ENCODE measurements at regions not wholly inside any gene's neighbourhood (a gene's known extent, or its start where the extent isn't known, plus 50 kb on each side); places are given as distances from the start of the nearest gene placed in this dataset.

DNA sequence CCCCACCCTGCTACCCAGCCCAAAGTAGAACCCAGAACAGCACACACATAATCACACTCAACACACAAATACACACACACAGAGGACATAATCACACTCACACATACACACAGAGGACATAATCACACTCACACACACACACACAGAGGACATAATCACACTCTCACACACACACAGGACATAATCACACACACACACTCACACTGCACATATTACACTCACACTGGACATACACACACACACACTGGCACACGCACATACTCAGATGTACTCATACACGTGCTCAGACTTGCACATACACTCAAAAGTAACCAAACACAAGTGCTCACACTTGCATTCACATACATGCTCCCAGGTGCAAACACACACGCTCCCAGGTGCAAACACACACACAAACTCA lies 54.3 kb upstream of the CAMK1G start:
- no peak for DNase-seq
- no peaks in the 10 kb centered on the region for H3K4me1 Mint-ChIP-seq (ENCODE audit: low read depth)
- ATAC-seq: no peak
- intact Hi-C loops (cut with micrococcal nuclease): no loop called here
- H3K27ac Mint-ChIP-seq: no peak overlapping the region
- no peaks in the 10 kb centered on the region for H3K9me3 Mint-ChIP-seq
- H3K27me3 Mint-ChIP-seq: peaks cover 20% of the 10 kb centered on the region
- ChIA-PET POLR2A (no interaction called here), CTCF (no interaction called here)
- TF ChIP-seq, protein P1, sequence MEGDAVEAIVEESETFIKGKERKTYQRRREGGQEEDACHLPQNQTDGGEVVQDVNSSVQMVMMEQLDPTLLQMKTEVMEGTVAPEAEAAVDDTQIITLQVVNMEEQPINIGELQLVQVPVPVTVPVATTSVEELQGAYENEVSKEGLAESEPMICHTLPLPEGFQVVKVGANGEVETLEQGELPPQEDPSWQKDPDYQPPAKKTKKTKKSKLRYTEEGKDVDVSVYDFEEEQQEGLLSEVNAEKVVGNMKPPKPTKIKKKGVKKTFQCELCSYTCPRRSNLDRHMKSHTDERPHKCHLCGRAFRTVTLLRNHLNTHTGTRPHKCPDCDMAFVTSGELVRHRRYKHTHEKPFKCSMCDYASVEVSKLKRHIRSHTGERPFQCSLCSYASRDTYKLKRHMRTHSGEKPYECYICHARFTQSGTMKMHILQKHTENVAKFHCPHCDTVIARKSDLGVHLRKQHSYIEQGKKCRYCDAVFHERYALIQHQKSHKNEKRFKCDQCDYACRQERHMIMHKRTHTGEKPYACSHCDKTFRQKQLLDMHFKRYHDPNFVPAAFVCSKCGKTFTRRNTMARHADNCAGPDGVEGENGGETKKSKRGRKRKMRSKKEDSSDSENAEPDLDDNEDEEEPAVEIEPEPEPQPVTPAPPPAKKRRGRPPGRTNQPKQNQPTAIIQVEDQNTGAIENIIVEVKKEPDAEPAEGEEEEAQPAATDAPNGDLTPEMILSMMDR (IDR thresholded peaks at IDR 0.05): no peak
- H3K36me3 Mint-ChIP-seq (ENCODE audit: low read depth): no peaks in the 10 kb centered on the region
- no peak overlapping the region for H3K4me3 Mint-ChIP-seq

DNA sequence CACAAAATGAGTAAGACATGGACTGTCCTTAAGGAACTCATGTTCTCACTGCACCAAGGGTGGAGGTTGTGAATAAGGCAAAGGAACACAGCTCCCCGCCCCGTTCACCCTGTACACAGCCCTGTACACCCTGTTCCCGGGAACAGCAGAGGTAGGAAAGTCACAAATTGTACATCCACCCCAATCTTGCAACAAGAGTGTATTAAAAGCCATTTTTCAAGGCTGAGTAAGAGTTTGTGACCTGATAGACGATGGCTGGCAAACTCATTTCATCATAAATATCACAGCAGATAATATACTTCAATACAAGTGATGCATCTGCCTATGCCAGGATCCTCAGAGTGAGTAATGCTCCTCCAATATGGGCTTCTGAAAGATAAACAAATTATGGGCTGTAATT lies 52.5 kb upstream of the CAMK1G start:
- DNase-seq: no peak
- ChIA-PET CTCF (no interaction called here), POLR2A (no interaction called here)
- peaks cover 25% of the 10 kb centered on the region for H3K27me3 Mint-ChIP-seq
- H3K4me3 Mint-ChIP-seq: no peak overlapping the region
- no peak overlapping the region for H3K27ac Mint-ChIP-seq
- intact Hi-C loops (cut with micrococcal nuclease): no loop called here
- H3K36me3 Mint-ChIP-seq (ENCODE audit: low read depth): no peaks in the 10 kb centered on the region
- ATAC-seq: no peak
- H3K4me1 Mint-ChIP-seq (ENCODE audit: low read depth): no peaks in the 10 kb centered on the region
- H3K9me3 Mint-ChIP-seq: no peaks in the 10 kb centered on the region
- TF ChIP-seq, protein P1 (IDR thresholded peaks at IDR 0.05): no peak

DNA sequence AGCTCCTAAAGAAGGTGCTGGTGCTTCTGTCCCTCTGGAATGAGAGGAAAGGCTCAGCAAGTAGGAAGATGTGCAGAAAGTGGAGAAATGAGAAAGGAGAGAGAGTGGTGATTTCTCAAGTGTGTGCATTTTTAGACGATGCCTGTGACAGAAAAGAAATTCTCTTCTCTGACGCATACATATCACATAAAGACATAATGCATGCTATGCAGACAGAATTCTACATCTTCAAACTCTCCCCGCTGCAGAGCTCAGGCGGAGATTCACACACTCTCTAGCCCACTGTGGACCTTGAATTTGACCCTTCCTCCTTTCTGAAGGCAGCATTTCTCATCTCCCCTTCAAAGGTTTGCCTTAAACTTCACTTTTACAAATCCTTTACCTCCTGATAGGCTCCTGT lies 52.0 kb upstream of the CAMK1G start:
- ChIA-PET CTCF (no interaction called here), POLR2A (no interaction called here)
- intact Hi-C loops (cut with micrococcal nuclease): no loop called here
- no peak overlapping the region for H3K27ac Mint-ChIP-seq
- TF ChIP-seq, protein P1 (IDR thresholded peaks at IDR 0.05): no peak
- H3K4me1 Mint-ChIP-seq (ENCODE audit: low read depth): no peaks in the 10 kb centered on the region
- H3K27me3 Mint-ChIP-seq: peaks cover 25% of the 10 kb centered on the region
- H3K4me3 Mint-ChIP-seq: no peak overlapping the region
- H3K9me3 Mint-ChIP-seq: no peaks in the 10 kb centered on the region
- ATAC-seq (no peak), DNase-seq (no peak)
- H3K36me3 Mint-ChIP-seq (ENCODE audit: low read depth): no peaks in the 10 kb centered on the region

Small RNA genes lying in the stretch of these regions (microRNA-seq; reads per million reads assigned to microRNA genes)
- 1.2 reads per million for gene MIR205 (ENCODE audit: borderline microRNAs expressed, borderline replicate concordance)
